NB4 (cell line): ENCODE measurements at regions not wholly inside any gene's neighbourhood (a gene's known extent, or its start where the extent isn't known, plus 50 kb on each side); places are given as distances from the start of the nearest gene placed in this dataset.

ENCODE experiments used
- DNase-seq: peaks from one replicate; pipeline ENCODE4 v3.0.0; 2010; ENCODE audit warnings: low read depth
- H3K4me3 ChIP-seq: one replicate; pipeline ENCODE4 v1.5.1; 2011; ENCODE audit warnings: mild to moderate bottlenecking, low read depth, low read length, moderate library complexity
- CTCF ChIP-seq: IDR thresholded peaks from one replicate; pipeline ENCODE4 v1.5.1; 2012; ENCODE audit warnings: low read depth, low read length
- MAX ChIP-seq: IDR thresholded peaks from 2 replicates; pipeline ENCODE4 v1.6.1; 2011; ENCODE audit warnings: low read depth, low read length
- MYC ChIP-seq: IDR thresholded peaks from 2 replicates; pipeline ENCODE4 v1.6.1; 2011; ENCODE audit warnings: low read depth, low read length
- POLR2A ChIP-seq: IDR thresholded peaks from 2 replicates; pipeline ENCODE4 v1.6.1; 2011; ENCODE audit warnings: mild to moderate bottlenecking; ENCODE audit not compliant: insufficient read length; ENCODE audit errors: extremely low read depth

- no peak overlapping the region for H3K4me3 ChIP-seq
- TF ChIP-seq POLR2A, result no peak
- no peak for TF ChIP-seq CTCF
- no peak for TF ChIP-seq MAX
- no peak for TF ChIP-seq MYC
- DNase-seq, result no peak
Measured at GRCh38 chr7:128170461-128170860, 70.6 kb upstream of the LEP start.

GRCh38 chr7:128171342-128171918, 69.6 kb upstream of the LEP start:
- H3K4me3 ChIP-seq, result no peak overlapping the region
- DNase-seq, result no peak
- no peak for TF ChIP-seq MAX
- TF ChIP-seq CTCF, result no peak
- no peak for TF ChIP-seq POLR2A
- TF ChIP-seq MYC, result no peak

DNA sequence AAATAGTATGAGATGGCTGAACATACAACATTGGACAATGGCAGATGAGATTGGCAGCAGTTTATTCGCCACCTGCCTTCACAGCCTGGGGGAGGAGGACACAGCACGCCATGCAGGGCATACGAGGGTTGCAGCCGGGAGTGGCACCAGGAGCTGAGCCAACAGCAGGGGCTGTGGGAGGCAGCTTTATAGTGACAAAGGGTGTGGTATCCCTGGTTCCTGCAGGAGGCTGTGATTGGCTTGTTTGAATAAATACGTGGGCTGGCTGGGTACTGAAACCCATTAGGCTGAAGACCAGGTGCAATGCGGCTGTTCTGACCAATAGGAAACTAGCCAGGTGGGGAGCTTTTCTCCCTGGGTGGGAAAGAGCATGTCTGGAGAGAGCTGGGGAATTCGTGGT, 68.9 kb upstream of the LEP start:
- DNase-seq, result no peak
- TF ChIP-seq MYC (no peak), CTCF (no peak), MAX (no peak), POLR2A (no peak)

DNA sequence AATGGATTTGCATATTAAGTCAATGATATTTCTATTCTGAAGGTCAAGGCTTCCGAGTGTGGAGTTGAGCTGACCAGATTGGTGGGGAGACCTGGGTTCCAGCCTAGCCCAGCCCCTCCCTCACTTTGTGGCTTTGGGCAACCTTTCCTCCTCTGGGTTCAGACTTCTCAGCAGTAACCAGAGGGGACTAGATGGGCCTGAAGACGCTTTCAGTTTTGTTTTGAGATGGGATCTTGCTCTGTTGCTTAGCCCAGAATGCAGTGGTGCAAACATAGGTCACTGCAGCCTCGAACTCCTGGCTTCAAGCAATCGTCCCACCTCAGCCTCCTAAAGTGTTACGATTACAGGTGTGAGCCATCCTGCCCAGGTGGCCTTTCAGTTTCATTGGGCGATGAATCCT, 68.1 kb upstream of the LEP start:
- no peak overlapping the region for H3K4me3 ChIP-seq
- TF ChIP-seq MYC (no peak), MAX (no peak), POLR2A (no peak), CTCF (no peak)
- no peak for DNase-seq

More for the DNA sequence above, 68.9 kb upstream of the LEP start:
- no peak overlapping the region for H3K4me3 ChIP-seq

- TF ChIP-seq POLR2A, result no peak
- TF ChIP-seq MYC, result no peak
- TF ChIP-seq CTCF, result no peak
- no peak for TF ChIP-seq MAX
- DNase-seq, result peak; percentile 53
- H3K4me3 ChIP-seq, result no peak overlapping the region
Measured at GRCh38 chr7:128174386-128174785, 66.7 kb upstream of the LEP start.

GRCh38 chr7:128176696-128177095, 64.4 kb upstream of the LEP start:
- TF ChIP-seq POLR2A (no peak), MAX (no peak), MYC (no peak), CTCF (no peak)
- no peak overlapping the region for H3K4me3 ChIP-seq
- no peak for DNase-seq
